Ascending aorta (tissue), 2 donors: ENCODE measurements at regions not wholly inside any gene's neighbourhood (a gene's known extent, or its start where the extent isn't known, plus 50 kb on each side); places are given as distances from the start of the nearest gene placed in this dataset.
A peak's percentile ranks its signal among the peaks of the same experiment; 100 is the strongest.

Experiments
- DNase-seq, 2 donors: peaks; one replicate each; pipeline ENCODE4 v3.0.0-alpha.2; 2019; ENCODE audit warnings: low spot score in 2 of 2
- H3K27ac ChIP-seq, 2 donors: fragments of 200-600 bp; sonication (generic); one replicate each; pipeline ENCODE4 v1.5.1; 2016 to 2017; ENCODE audit warnings: mild to moderate bottlenecking in 1 of 2
- H3K27me3 ChIP-seq: fragments of 200-600 bp; sonication (generic); one replicate; pipeline ENCODE4 v1.5.1; 2017
- H3K36me3 ChIP-seq, 2 donors: fragments of 200-600 bp; sonication (generic); one replicate each; pipeline ENCODE4 v1.5.1; 2016
- H3K4me1 ChIP-seq, 2 donors: fragments of 200-600 bp; sonication (generic); one replicate each; pipeline ENCODE4 v1.5.1; 2016 to 2017; ENCODE audit warnings: mild to moderate bottlenecking in 1 of 2
- H3K4me3 ChIP-seq, 2 donors: fragments of 200-600 bp; sonication (generic); one replicate each; pipeline ENCODE4 v1.5.1; 2016 to 2017; ENCODE audit warnings: mild to moderate bottlenecking in 1 of 2
- H3K9me3 ChIP-seq, 2 donors: fragments of 200-600 bp; sonication (generic); one replicate each; pipeline ENCODE4 v1.5.1; 2016
- intact Hi-C: fragments of 100-400 bp; cut with DNase I; formaldehyde crosslinking; loops from one replicate; pipeline ENCODE4 v1.15.1; 2023
- TF ChIP-seq, protein P1 (sequence below), 3 experiments: fragments of 200-600 bp in 2 of 3; fragments of 450-650 bp in 1 of 3; sonication (generic) in 2 of 3; IDR thresholded peaks; one replicate each; pipeline ENCODE4 v1.5.1; 2016 to 2019; ENCODE audit warnings: antibody characterized with exemption in 3 of 3, mild to moderate bottlenecking in 1 of 3, moderate library complexity in 1 of 3

DNA sequence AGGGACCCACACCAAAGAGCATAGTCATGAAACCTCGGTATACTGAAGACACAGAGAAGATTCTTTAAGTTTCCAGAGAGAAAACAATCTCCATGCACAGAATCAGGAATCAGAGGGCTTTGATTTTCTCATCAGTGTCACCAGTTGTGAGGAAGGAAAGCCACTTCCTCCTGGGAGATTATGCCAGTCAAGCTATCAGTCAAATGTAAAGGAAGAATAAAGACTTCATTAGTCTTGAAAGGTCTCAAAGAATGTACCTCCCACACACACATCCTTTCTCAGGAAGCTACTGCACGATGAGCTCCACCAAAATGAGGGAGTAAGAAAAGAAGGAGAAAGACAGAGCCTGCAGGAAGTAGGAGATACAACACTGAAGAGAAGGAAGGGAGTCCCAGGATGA lies 486.3 kb downstream of the SHQ1 start:
- Histone ChIP-seq H3K36me3 (no peaks in the 10 kb centered on the region), H3K27me3 (no peaks in the 10 kb centered on the region), H3K27ac (no peak overlapping the region), H3K4me3 (no peak overlapping the region), H3K4me1 (no peaks in the 10 kb centered on the region), H3K9me3 (no peaks in the 10 kb centered on the region)
- DNase-seq: no peak
- intact Hi-C loops: no loop called here
- TF ChIP-seq, protein P1, sequence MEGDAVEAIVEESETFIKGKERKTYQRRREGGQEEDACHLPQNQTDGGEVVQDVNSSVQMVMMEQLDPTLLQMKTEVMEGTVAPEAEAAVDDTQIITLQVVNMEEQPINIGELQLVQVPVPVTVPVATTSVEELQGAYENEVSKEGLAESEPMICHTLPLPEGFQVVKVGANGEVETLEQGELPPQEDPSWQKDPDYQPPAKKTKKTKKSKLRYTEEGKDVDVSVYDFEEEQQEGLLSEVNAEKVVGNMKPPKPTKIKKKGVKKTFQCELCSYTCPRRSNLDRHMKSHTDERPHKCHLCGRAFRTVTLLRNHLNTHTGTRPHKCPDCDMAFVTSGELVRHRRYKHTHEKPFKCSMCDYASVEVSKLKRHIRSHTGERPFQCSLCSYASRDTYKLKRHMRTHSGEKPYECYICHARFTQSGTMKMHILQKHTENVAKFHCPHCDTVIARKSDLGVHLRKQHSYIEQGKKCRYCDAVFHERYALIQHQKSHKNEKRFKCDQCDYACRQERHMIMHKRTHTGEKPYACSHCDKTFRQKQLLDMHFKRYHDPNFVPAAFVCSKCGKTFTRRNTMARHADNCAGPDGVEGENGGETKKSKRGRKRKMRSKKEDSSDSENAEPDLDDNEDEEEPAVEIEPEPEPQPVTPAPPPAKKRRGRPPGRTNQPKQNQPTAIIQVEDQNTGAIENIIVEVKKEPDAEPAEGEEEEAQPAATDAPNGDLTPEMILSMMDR (IDR thresholded peaks at IDR 0.05): no peak

GRCh38 chr3:72359743-72360142 lies 488.5 kb downstream of the SHQ1 start:
- TF ChIP-seq, protein P1 (IDR thresholded peaks at IDR 0.05): no peak
- no peaks in the 10 kb centered on the region for H3K27me3 ChIP-seq
- intact Hi-C loops: no loop called here
- no peaks in the 10 kb centered on the region for H3K9me3 ChIP-seq
- no peaks in the 10 kb centered on the region for H3K36me3 ChIP-seq
- peak in 1 of 2 donors; percentile 31 for DNase-seq
- no peaks in the 10 kb centered on the region for H3K4me1 ChIP-seq
- H3K4me3 ChIP-seq: no peak overlapping the region
- H3K27ac ChIP-seq: no peak overlapping the region

GRCh38 chr3:72355168-72355567 lies 493.1 kb downstream of the SHQ1 start:
- Histone ChIP-seq H3K27ac (no peak overlapping the region), H3K4me1 (no peaks in the 10 kb centered on the region), H3K27me3 (no peaks in the 10 kb centered on the region), H3K9me3 (no peaks in the 10 kb centered on the region), H3K36me3 (no peaks in the 10 kb centered on the region), H3K4me3 (no peak overlapping the region)
- intact Hi-C loops: no loop called here
- TF ChIP-seq, protein P1 (IDR thresholded peaks at IDR 0.05): no peak
- no peak for DNase-seq

DNA sequence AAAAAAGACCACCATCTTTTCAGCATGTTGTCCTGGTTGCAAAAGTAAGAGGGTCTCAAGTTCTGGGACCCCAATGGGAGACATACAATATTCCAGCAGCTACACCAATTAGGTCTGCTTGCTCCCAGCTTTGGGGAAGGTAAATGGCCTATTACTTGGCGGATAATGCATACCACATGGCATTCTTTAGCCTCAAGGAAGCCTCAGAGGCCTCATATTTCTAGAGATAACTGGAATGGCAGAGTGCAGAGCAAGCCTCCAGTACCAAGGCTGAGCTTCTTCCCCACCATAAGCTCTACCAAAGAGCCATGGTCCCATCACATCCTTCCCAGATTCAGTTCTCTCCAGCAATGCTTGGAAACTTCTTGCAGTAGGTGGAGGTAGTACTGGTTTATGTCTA lies 493.8 kb downstream of the SHQ1 start:
- Histone ChIP-seq H3K9me3 (no peaks in the 10 kb centered on the region), H3K27me3 (no peaks in the 10 kb centered on the region), H3K4me3 (no peak overlapping the region), H3K36me3 (no peaks in the 10 kb centered on the region), H3K4me1 (no peaks in the 10 kb centered on the region), H3K27ac (no peak overlapping the region)
- intact Hi-C loops: no loop called here
- peak in 1 of 2 donors; percentile 7 for DNase-seq
- TF ChIP-seq, protein P1 (IDR thresholded peaks at IDR 0.05): no peak

DNA sequence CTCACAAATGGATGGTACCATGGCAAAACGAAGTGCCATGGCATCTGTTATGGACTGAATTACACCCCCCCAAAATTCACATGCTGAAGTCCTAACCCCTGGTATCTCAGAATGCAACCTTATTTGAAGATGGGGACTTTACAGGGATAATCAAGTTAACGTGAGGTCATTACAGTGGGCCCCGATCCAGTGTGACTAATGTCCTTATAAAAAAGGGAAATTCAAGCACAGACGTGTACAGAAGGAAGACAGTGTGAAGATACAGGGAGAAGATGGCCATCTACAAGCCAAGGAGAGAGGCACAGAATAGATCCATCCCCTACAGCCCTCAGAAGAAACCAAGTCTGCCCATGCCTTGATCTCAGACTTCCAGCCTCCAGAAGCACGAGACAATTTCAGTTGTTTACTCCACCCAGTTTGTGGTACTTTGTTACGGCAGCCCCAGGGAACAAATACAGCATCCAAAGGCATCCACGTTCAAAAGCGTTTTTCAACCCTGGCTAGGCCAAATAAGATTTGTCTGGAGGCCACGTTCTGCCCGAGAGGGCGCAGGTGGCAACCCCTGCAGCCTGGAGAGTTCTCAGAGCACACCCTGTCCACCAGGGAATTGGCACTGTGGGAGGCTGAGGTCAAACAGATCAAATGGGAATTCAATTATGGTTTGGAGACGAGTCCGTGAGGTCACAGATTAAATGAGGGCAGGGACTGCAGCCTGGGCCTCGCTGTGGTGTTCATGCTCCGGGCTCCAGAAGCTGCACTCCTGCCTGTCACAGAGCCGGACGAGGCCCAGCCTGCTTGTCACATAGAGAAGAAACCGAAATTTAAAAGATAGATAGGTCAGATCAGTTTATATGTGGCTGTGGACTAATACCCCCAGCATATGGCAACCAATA lies 494.8 kb downstream of the SHQ1 start:
- intact Hi-C loops: no loop called here
- H3K36me3 ChIP-seq: no peaks in the 10 kb centered on the region
- no peak overlapping the region for H3K27ac ChIP-seq
- DNase-seq: peak in 1 of 2 donors; percentile 41
- H3K4me1 ChIP-seq: no peaks in the 10 kb centered on the region
- TF ChIP-seq, protein P1 (IDR thresholded peaks at IDR 0.05): no peak
- no peaks in the 10 kb centered on the region for H3K27me3 ChIP-seq
- H3K9me3 ChIP-seq: no peaks in the 10 kb centered on the region
- no peak overlapping the region for H3K4me3 ChIP-seq
